Stimulated activated effector memory CD8-positive, alpha-beta T cell treated with anti-CD3 and anti-CD28 coated beads, Interleukin-12 subunit alpha, Interleukin-12 subunit beta, amount 100 ng/mL, for 72 hours (primary cell): ENCODE measurements at regions not wholly inside any gene's neighbourhood (a gene's known extent, or its start where the extent isn't known, plus 50 kb on each side); places are given as distances from the start of the nearest gene placed in this dataset.
"Not testable (repeated sequence)": the region's sequence is repeated elsewhere in the genome, so short reads cannot be mapped to it uniquely, and the experiment has no call there.

Experiments used
- ATAC-seq: fragments of 150-1000 bp; cut with Tn5 transposase; 2 replicates; pipeline ENCODE4 v1.10.0; 2021
- DNase-seq, 2 donors: peaks; one replicate each; pipeline ENCODE4 v3.0.0; 2021 to 2022; ENCODE audit warnings: low spot score in 2 of 2
- H3K27ac Mint-ChIP-seq: one replicate; pipeline ENCODE4 v1.8.0; 2022; ENCODE audit warnings: mild to moderate bottlenecking, mixed read lengths
- H3K36me3 Mint-ChIP-seq: one replicate; pipeline ENCODE4 v1.8.0; 2022; ENCODE audit warnings: mild to moderate bottlenecking, mixed read lengths
- H3K4me1 Mint-ChIP-seq: one replicate; pipeline ENCODE4 v1.8.0; 2022; ENCODE audit warnings: mixed read lengths
- H3K4me3 Mint-ChIP-seq: one replicate; pipeline ENCODE4 v1.8.0; 2022; ENCODE audit warnings: mild to moderate bottlenecking, mixed read lengths
- H3K9me3 Mint-ChIP-seq: one replicate; pipeline ENCODE4 v1.8.0; 2022; ENCODE audit warnings: mixed read lengths

- not testable (repeated sequence) for H3K36me3 Mint-ChIP-seq, H3K4me3 Mint-ChIP-seq, H3K4me1 Mint-ChIP-seq
Measured at GRCh38 chr15:34633602-34634001, 50.2 kb upstream of the GOLGA8B start.

More at GRCh38 chr15:34633602-34634001, 50.2 kb upstream of the GOLGA8B start:
- H3K9me3 Mint-ChIP-seq, H3K27ac Mint-ChIP-seq, ATAC-seq, DNase-seq: not testable (repeated sequence)
